Left colon (tissue), 2 donors: ENCODE measurements at regions not wholly inside any gene's neighbourhood (a gene's known extent, or its start where the extent isn't known, plus 50 kb on each side); places are given as distances from the start of the nearest gene placed in this dataset.

Experiments used
- ATAC-seq: fragments of 200-7000 bp; cut with Tn5 transposase; one replicate; pipeline ENCODE4 v1.9.1; 2020; ENCODE audit warnings: mild to moderate bottlenecking, moderate library complexity
- DNase-seq, 2 donors: peaks; one replicate each; pipeline ENCODE4 v3.0.0-alpha.2; 2020
- intact Hi-C, 2 donors: fragments of 100-400 bp; cut with DNase I in 1 of 2; cut with micrococcal nuclease in 1 of 2; formaldehyde crosslinking; loops; one replicate each; pipeline versions ENCODE4 v1.11.2 to v1.14.0; 2022; cut with DNase I, micrococcal nuclease
- donor health status: DM: no; HTN: no; CAD: no.
- donor health status: DM: yes; HTN: yes; CAD: no.

- ATAC-seq (no peak), DNase-seq (no peak)
- intact Hi-C loops = no loop called here
Measured at GRCh38 chr18:10303171-10303570, 151.3 kb upstream of the APCDD1 start.

- no peak for DNase-seq
- ATAC-seq = no peak
Measured at GRCh38 chr18:10304853-10305252, 149.6 kb upstream of the APCDD1 start.

GRCh38 chr18:10306779-10307178 lies 147.7 kb upstream of the APCDD1 start:
- no peak for DNase-seq
- intact Hi-C loops = no loop called here
- no peak for ATAC-seq

More at GRCh38 chr18:10304853-10305252, 149.6 kb upstream of the APCDD1 start:
- intact Hi-C loops = no loop called here

- intact Hi-C loops = no loop called here
- DNase-seq (no peak), ATAC-seq (no peak)
Measured at GRCh38 chr18:10308154-10308553, 146.3 kb upstream of the APCDD1 start.

GRCh38 chr18:10310626-10311025 lies 143.8 kb upstream of the APCDD1 start:
- ATAC-seq (no peak), DNase-seq (no peak)
- intact Hi-C loops = no loop called here

GRCh38 chr18:10312326-10313015 lies 142.0 kb upstream of the APCDD1 start:
- DNase-seq = no peak
- intact Hi-C loops = no loop called here
- no peak for ATAC-seq

- intact Hi-C loops = no loop called here
- DNase-seq = no peak
Measured at GRCh38 chr18:10313016-10313342, 141.5 kb upstream of the APCDD1 start.

GRCh38 chr18:10314066-10314465 lies 140.4 kb upstream of the APCDD1 start:
- DNase-seq (no peak), ATAC-seq (no peak)
- intact Hi-C loops = no loop called here

More at GRCh38 chr18:10313016-10313342, 141.5 kb upstream of the APCDD1 start:
- ATAC-seq = no peak

GRCh38 chr18:10315522-10315921 lies 138.9 kb upstream of the APCDD1 start:
- DNase-seq (no peak), ATAC-seq (no peak)
- intact Hi-C loops = no loop called here

- intact Hi-C loops = no loop called here
- no peak for ATAC-seq
Measured at GRCh38 chr18:10316778-10317177, 137.7 kb upstream of the APCDD1 start.

GRCh38 chr18:10317864-10318690 lies 136.4 kb upstream of the APCDD1 start:
- DNase-seq = no peak
- no peak for ATAC-seq
- intact Hi-C loops = no loop called here

More at GRCh38 chr18:10316778-10317177, 137.7 kb upstream of the APCDD1 start:
- no peak for DNase-seq

- DNase-seq (no peak), ATAC-seq (no peak)
- intact Hi-C loops = no loop called here
Measured at GRCh38 chr18:10318691-10318970, 135.8 kb upstream of the APCDD1 start.

- intact Hi-C loops = no loop called here
- no peak for ATAC-seq
Measured at GRCh38 chr18:10319026-10319425, 135.4 kb upstream of the APCDD1 start.

GRCh38 chr18:10319914-10320600 lies 134.4 kb upstream of the APCDD1 start:
- intact Hi-C loops = no loop called here
- ATAC-seq = no peak
- no peak for DNase-seq

More at GRCh38 chr18:10319026-10319425, 135.4 kb upstream of the APCDD1 start:
- DNase-seq = no peak

- intact Hi-C loops = no loop called here
- DNase-seq = no peak
- ATAC-seq = no peak
Measured at GRCh38 chr18:10320791-10321190, 133.6 kb upstream of the APCDD1 start.

- ATAC-seq (no peak), DNase-seq (no peak)
- intact Hi-C loops = no loop called here
Measured at GRCh38 chr18:10321576-10321975, 132.9 kb upstream of the APCDD1 start.

GRCh38 chr18:10322004-10322403 lies 132.4 kb upstream of the APCDD1 start:
- ATAC-seq (no peak), DNase-seq (no peak)

GRCh38 chr18:10322435-10322834 lies 132.0 kb upstream of the APCDD1 start:
- intact Hi-C loops = no loop called here
- no peak for DNase-seq

More at GRCh38 chr18:10322004-10322403, 132.4 kb upstream of the APCDD1 start:
- intact Hi-C loops = no loop called here

GRCh38 chr18:10329101-10329500 lies 125.3 kb upstream of the APCDD1 start:
- ATAC-seq = no peak
- intact Hi-C loops = no loop called here

More at GRCh38 chr18:10322435-10322834, 132.0 kb upstream of the APCDD1 start:
- no peak for ATAC-seq

GRCh38 chr18:10330428-10330827 lies 124.0 kb upstream of the APCDD1 start:
- DNase-seq (no peak), ATAC-seq (no peak)
- intact Hi-C loops = no loop called here

More at GRCh38 chr18:10329101-10329500, 125.3 kb upstream of the APCDD1 start:
- no peak for DNase-seq
